ENCODE measurements at regions not wholly inside any gene's neighbourhood (a gene's known extent, or its start where the extent isn't known, plus 50 kb on each side); places are given as distances from the start of the nearest gene placed in this dataset.

DNA sequence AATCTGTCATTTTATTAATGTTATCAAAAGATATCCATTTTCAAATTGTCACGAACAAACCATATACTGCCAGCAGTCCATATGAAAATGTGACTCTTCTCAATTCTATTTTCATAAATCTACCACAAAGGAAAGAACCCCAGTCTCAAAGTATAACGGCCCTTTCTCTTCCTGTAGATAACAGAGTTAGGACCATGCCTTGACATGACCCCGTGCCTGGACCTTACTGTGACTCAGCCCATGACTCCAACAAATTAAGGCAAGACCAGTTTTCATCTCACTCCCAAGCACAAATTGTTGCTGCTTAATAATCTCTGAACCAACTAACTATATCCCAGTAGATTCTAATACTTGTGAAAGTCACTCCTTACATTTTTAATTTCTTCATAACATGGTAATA, 124.4 kb upstream of the NFIA start:
- H3K9ac ChIP-seq (ENCODE audit: low read length) = no peak overlapping the region

DNA sequence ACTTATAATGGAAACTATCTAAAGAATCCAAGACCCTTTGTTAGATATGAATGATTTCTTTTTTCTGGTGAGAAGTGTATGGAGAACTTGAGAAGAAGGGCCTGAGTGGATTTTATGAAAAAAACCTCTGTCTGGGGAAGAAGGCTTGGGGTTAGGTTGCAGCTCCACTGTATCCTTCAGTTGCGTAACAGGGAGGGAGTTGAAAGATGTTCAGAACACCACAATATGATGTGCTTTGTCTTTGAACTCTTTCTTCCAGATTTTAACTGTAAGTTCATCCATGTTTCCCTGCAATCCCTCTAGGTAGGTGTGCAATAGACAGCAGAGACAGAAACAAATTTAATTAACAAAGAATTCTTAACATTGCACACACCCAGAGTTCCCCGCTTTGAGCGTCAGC, 125.8 kb upstream of the NFIA start:
- Histone ChIP-seq H3K9me2 (replicated peaks; ENCODE audit: insufficient read depth, low read length) (no peaks in the 10 kb centered on the region), H3K36me3 (ENCODE audit: low read length) (no peaks in the 10 kb centered on the region), H3K4me2 (ENCODE audit: low read depth, low read length, poor library complexity, severe bottlenecking) (no peak overlapping the region), H3K4me3 (ENCODE audit: insufficient read depth, low read length, poor library complexity, severe bottlenecking) (no peak overlapping the region), H3K27me3 (ENCODE audit: low read length) (no peaks in the 10 kb centered on the region), H3K9me3 (ENCODE audit: insufficient read depth, low read length) (no peaks in the 10 kb centered on the region), H3F3A (ENCODE audit: insufficient read depth) (no peaks in the 10 kb centered on the region), H4K20me1 (ENCODE audit: low read depth, low read length) (no peaks in the 10 kb centered on the region), H2AFZ (ENCODE audit: low read depth, low read length, severe bottlenecking) (no peak overlapping the region), H3K79me2 (ENCODE audit: insufficient read depth, low read length) (no peaks in the 10 kb centered on the region), H3K9ac (ENCODE audit: low read length) (no peak overlapping the region), H3K27ac (ENCODE audit: low read depth, low read length) (no peak overlapping the region)
- no peak for TF ChIP-seq EZH2phosphoT487 (conservative IDR thresholded peaks at IDR 0.05; ENCODE audit: low read length)
- TF ChIP-seq, protein P1, sequence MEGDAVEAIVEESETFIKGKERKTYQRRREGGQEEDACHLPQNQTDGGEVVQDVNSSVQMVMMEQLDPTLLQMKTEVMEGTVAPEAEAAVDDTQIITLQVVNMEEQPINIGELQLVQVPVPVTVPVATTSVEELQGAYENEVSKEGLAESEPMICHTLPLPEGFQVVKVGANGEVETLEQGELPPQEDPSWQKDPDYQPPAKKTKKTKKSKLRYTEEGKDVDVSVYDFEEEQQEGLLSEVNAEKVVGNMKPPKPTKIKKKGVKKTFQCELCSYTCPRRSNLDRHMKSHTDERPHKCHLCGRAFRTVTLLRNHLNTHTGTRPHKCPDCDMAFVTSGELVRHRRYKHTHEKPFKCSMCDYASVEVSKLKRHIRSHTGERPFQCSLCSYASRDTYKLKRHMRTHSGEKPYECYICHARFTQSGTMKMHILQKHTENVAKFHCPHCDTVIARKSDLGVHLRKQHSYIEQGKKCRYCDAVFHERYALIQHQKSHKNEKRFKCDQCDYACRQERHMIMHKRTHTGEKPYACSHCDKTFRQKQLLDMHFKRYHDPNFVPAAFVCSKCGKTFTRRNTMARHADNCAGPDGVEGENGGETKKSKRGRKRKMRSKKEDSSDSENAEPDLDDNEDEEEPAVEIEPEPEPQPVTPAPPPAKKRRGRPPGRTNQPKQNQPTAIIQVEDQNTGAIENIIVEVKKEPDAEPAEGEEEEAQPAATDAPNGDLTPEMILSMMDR (IDR thresholded peaks at IDR 0.05; ENCODE audit: insufficient read depth, low read length, poor library complexity, severe bottlenecking) = no peak

More for the DNA sequence above, 124.4 kb upstream of the NFIA start:
- Histone ChIP-seq H3K4me3 (ENCODE audit: insufficient read depth, low read length, poor library complexity, severe bottlenecking) (no peak overlapping the region), H3K9me2 (replicated peaks; ENCODE audit: insufficient read depth, low read length) (no peaks in the 10 kb centered on the region), H3K27ac (ENCODE audit: low read depth, low read length) (no peak overlapping the region), H3K36me3 (ENCODE audit: low read length) (no peaks in the 10 kb centered on the region), H3K4me2 (ENCODE audit: low read depth, low read length, poor library complexity, severe bottlenecking) (no peak overlapping the region), H3K79me2 (ENCODE audit: insufficient read depth, low read length) (no peaks in the 10 kb centered on the region), H3K9me3 (ENCODE audit: insufficient read depth, low read length) (no peaks in the 10 kb centered on the region), H4K20me1 (ENCODE audit: low read depth, low read length) (no peaks in the 10 kb centered on the region), H3K27me3 (ENCODE audit: low read length) (no peaks in the 10 kb centered on the region), H3F3A (ENCODE audit: insufficient read depth) (no peaks in the 10 kb centered on the region), H2AFZ (ENCODE audit: low read depth, low read length, severe bottlenecking) (no peak overlapping the region)
- no peak for TF ChIP-seq EZH2phosphoT487 (conservative IDR thresholded peaks at IDR 0.05; ENCODE audit: low read length)
- TF ChIP-seq, protein P1 (IDR thresholded peaks at IDR 0.05; ENCODE audit: insufficient read depth, low read length, poor library complexity, severe bottlenecking) = no peak

DNA sequence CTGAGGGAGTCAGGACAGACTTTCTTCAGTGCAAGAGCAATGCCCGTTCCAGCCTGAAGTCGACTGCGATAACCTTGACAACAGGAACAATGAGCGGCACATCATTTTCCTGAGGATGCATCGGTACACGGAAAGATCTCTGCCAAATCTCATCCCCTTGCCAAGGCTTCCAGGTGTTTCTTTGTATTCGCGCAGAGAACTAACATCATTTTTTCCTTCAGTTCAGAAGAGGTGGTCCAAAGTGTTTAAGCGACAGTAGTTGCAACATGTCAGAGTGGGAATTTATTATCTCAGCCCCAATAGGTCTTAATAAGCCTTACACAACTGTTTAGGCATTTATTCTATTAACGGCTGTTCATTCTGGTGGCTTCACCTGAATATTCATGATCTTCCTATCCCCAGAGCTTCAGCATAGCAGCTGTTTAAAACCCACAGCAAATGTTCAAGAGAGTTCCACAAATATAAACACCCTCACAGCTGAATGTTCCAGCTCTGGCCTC, 129.7 kb upstream of the NFIA start:
- no peaks in the 10 kb centered on the region for H3K79me2 ChIP-seq (ENCODE audit: insufficient read depth, low read length)
- no peak for TF ChIP-seq EZH2phosphoT487 (conservative IDR thresholded peaks at IDR 0.05; ENCODE audit: low read length)
- TF ChIP-seq, protein P1 (IDR thresholded peaks at IDR 0.05; ENCODE audit: insufficient read depth, low read length, poor library complexity, severe bottlenecking) = no peak
- no peaks in the 10 kb centered on the region for H3F3A ChIP-seq (ENCODE audit: insufficient read depth)
- no peaks in the 10 kb centered on the region for H3K27me3 ChIP-seq (ENCODE audit: low read length)
- no peaks in the 10 kb centered on the region for H4K20me1 ChIP-seq (ENCODE audit: low read depth, low read length)
- H3K27ac ChIP-seq (ENCODE audit: low read depth, low read length) = no peak overlapping the region
- H2AFZ ChIP-seq (ENCODE audit: low read depth, low read length, severe bottlenecking) = no peak overlapping the region
- no peaks in the 10 kb centered on the region for H3K36me3 ChIP-seq (ENCODE audit: low read length)
- no peak overlapping the region for H3K9ac ChIP-seq (ENCODE audit: low read length)
- H3K4me2 ChIP-seq (ENCODE audit: low read depth, low read length, poor library complexity, severe bottlenecking) = no peak overlapping the region
- H3K9me2 ChIP-seq (replicated peaks; ENCODE audit: insufficient read depth, low read length) = no peaks in the 10 kb centered on the region
- no peak overlapping the region for H3K4me3 ChIP-seq (ENCODE audit: insufficient read depth, low read length, poor library complexity, severe bottlenecking)
- H3K9me3 ChIP-seq (ENCODE audit: insufficient read depth, low read length) = no peaks in the 10 kb centered on the region

All from SU-DHL-6 (cell line).